Fibroblast of skin of right quadriceps (primary cell): ENCODE measurements at regions not wholly inside any gene's neighbourhood (a gene's known extent, or its start where the extent isn't known, plus 50 kb on each side); places are given as distances from the start of the nearest gene placed in this dataset.

Experiments used
- DNase-seq: peaks from one replicate; pipeline ENCODE4 v3.0.0-alpha.2; 2013

- no peak for DNase-seq
Measured at GRCh38 chr13:23984546-23984945, 87.2 kb upstream of the C1QTNF9B start.

GRCh38 chr13:23985060-23985459, 87.8 kb upstream of the C1QTNF9B start:
- DNase-seq, result no peak

DNA sequence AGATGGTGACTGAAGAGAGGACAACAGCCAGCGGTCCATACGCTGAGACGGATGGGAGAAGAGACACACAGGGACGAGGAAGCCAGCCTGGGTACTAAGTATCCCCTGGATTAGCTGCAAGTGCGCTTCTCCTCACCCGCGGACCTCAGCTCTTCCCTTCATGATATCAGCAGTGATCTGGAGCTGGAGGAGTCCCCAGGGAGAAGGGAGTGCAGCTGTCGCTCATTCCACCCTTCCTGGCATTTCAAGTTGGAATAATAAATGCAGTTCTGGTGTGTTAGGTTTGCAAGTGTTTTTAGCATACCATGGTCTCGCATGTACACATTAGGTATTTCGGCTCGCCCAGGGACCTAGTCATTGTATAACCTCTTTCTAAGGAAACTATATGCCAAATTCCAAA, 88.5 kb upstream of the C1QTNF9B start:
- DNase-seq, result no peak

DNA sequence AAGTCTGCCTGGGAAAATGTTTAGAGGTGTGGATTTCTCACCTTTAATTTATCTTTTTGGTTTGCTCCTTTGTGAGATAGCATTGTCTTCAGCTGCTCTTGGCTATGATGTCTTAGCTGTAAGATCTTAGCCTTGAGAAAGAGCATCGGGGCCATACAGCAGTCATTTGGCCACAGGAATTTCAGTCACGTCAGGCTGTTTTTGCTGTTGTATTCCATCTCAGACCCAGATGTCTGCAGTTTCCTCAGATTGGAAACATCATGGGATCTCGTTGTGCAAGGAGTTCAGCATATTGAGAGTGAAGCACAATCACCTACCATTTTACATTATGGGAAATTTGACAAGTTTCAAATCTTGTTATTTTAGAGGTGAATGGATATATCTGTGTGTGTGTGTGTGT, 89.3 kb upstream of the C1QTNF9B start:
- DNase-seq, result peak; percentile 92

DNA sequence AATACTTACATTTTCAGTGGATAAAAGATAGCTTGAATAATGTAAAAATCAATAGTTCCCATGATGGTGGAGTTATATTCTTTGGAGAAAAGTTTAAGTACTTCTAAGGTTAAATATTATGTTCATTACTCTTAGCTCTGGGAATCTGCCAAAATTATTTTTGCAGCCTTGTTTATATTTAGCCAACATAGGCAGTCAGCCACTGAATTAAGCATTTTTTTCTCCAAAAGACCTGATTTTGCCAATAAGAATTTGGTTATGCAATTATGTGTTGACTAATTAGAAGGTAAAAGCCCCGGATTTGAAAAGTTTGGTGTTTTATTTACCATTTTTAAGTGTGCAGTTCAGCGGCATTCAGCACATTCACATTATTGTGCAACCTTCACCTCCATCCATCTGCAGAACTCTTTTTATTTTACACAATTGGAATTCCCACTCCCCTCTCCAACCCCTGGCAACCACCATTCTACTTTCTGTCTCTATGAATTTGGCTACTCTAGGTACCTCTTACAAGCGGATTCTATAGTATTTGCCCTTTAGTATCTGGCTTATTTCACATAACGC, 90.1 kb upstream of the C1QTNF9B start:
- peak; percentile 76 for DNase-seq

GRCh38 chr13:23988546-23989122, 91.3 kb upstream of the C1QTNF9B start:
- DNase-seq, result no peak

GRCh38 chr13:23990455-23990854, 93.2 kb upstream of the C1QTNF9B start:
- no peak for DNase-seq

- no peak for DNase-seq
Measured at GRCh38 chr13:23991119-23991518, 93.8 kb upstream of the C1QTNF9B start.

- no peak for DNase-seq
Measured at GRCh38 chr13:23992781-23993679, 95.7 kb upstream of the C1QTNF9B start.

- DNase-seq, result peak; percentile 27
Measured at GRCh38 chr13:23993680-23993985, 96.3 kb upstream of the C1QTNF9B start.

GRCh38 chr13:23995283-23996073, 98.2 kb upstream of the C1QTNF9B start:
- DNase-seq, result no peak

DNA sequence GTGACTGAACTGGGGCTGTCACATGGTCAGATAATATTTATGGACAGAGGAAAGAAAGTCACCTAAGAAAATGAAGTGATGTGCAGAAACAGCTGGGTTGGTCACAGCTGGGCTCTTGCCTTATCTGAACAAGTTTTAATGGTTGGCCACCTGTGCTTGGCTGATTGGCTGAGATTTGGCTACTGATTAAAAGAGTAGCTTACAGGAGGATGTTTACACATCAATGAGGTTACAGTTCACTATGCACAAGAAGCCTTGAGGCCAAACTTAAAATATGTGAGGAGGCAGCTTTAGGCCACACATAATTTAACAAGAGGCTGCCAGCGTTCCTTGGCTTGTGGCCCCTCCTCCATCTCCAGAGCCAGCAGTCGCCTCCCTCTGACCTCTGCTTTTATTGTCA, 99.2 kb upstream of the C1QTNF9B start:
- no peak for DNase-seq

DNA sequence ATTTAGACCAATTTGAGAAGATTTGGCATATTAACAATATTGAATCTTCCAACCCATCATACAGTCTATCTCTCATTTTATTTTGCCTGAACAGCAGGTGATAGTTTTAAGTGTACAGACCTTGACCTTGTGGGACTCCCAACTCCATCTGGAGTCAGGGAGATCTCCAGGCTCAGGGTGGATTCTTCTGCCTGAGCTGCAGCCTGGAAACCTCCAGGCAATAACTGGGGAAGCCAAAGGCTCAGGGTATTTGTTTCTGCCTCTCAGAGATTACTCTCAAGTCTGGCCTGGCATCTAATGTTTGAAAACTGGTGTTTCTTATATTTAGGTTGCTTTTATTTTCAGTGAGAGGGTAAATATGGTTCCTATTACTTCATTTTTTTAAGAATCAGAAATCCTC, 102.1 kb upstream of the C1QTNF9B start:
- DNase-seq, result no peak

- DNase-seq, result no peak
Measured at GRCh38 chr13:24002206-24002815, 105.0 kb upstream of the C1QTNF9B start.

GRCh38 chr13:24004142-24004899, 107.0 kb upstream of the C1QTNF9B start:
- no peak for DNase-seq

DNA sequence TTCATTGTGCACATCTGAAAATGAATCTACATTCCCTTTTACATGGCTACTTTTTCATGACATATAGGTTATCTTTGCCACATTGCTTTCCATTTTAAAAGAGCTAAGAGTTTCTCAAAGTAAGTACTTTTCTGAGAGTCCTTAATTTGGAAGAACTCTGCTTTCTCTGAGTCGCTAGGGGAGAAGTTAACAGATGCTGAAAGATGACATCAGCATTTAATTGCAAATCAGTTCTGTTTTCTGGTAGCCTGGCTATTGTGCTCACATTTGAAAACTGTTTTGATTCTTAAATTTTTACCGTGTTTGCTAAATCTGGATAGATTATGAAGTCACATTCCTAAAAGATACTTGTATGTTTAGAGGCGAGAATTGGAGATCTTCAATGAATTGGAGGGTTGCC, 107.7 kb upstream of the C1QTNF9B start:
- no peak for DNase-seq

DNA sequence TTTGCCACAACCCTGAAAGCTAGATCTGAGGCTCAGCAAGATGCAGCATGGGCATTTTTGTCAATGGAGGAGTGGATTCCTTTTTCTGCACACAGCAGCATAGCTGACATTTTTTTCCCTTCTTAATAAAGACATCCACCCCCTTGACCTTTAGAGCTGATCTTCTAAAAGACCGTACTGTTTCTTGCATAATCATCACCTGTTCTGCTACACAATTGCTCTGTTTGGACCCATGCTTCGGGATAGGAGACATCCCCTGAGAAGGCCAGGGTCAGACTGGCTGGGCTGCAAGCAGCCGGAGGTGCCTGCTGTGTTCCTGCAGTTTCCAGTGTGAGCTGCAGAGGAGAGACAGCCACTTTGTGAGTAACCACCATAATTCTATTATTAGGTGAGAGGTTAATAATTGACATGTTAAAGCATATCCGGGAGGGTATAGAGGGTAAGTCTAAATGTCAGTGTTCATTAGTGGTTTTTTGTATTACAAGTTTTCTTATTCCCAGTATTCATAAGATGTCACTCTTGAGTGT, 108.5 kb upstream of the C1QTNF9B start:
- DNase-seq, result no peak

- no peak for DNase-seq
Measured at GRCh38 chr13:24006520-24007248, 109.4 kb upstream of the C1QTNF9B start.

DNA sequence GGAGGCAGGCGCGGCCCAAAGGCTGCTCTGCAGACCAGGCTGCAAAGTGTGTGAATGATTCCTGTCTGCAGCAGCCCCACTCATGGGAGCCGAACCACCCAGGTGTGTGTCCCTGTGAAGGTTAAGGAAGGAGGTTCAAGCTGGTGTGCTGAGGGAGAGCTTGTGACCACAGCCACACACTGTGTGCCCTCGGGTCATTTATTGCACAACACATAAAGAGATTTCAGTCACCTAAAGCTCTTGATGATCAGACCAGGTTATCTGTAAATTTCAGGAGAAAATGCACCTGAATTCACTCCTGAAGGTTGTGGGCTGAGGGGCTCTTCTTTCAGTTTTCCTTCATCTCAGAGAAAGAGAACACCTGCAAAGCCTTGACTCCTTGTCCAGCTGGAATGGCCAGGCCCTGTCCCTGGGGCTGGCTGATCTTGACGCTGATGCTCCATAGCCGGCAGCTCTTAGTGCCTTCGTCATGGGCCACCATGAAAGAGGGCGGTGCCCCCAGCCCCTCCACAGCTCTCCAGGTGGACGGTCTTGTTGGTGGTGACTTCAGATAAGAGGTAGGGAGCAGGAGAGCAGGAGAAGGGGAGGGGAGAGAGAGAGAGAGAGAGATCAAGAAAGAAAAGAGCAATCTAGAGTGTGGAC, 110.8 kb upstream of the C1QTNF9B start:
- no peak for DNase-seq

DNA sequence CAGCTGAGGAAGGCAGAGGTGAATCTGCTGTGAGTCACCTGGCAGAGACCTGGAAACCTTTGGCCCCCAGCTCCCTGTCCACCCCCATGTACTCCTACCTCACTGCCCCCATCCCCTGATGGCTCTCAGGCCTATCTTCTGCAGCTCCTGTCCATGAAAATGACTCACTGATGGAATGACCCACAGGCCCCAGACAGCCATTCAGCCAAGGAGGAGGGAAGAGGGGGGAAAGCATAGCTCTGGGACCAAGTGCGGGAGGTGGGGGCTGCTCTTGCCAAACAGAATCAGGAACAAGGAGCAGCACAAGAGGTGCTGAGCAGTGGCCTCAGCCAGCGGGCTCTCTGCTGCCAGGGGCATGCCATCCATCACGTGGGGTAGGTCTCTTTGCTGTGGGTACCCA, 111.4 kb upstream of the C1QTNF9B start:
- peak; percentile 16 for DNase-seq

- no peak for DNase-seq
Measured at GRCh38 chr13:24011266-24011665, 114.0 kb upstream of the C1QTNF9B start.
